Right forelimb (tissue), 1 donor: ENCODE measurements at regions not wholly inside any gene's neighbourhood (a gene's known extent, or its start where the extent isn't known, plus 50 kb on each side); places are given as distances from the start of the nearest gene placed in this dataset.
"Not testable (repeated sequence)": the region's sequence is repeated elsewhere in the genome, so short reads cannot be mapped to it uniquely, and the experiment has no call there.

Source experiments
- DNase-seq: peaks from one replicate; pipeline ENCODE4 v3.0.0-alpha.2; 2018

DNA sequence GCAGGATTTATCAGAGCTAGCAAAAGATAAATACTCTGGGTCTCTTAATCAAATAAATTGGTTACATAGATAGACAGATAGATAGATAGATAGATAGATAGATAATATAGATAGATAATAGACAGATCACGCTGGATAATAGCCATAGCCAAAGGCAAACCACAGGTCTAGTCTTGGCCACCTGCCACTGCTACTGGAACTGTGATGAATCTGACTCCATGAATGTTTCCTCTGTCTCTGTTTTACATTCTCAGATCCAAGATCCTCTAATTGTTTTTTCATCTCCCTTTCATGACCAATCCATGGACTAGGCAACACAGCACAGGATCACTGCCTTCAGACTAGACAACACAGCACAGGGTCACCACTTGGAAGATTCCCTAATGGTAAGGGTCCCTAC is 444.7 kb upstream of the NFIA start:
- DNase-seq = no peak

GRCh38 chr1:60636946-60637345 is 445.4 kb upstream of the NFIA start:
- no peak for DNase-seq

- DNase-seq = no peak
Measured at GRCh38 chr1:60634106-60634505, 448.3 kb upstream of the NFIA start.

DNA sequence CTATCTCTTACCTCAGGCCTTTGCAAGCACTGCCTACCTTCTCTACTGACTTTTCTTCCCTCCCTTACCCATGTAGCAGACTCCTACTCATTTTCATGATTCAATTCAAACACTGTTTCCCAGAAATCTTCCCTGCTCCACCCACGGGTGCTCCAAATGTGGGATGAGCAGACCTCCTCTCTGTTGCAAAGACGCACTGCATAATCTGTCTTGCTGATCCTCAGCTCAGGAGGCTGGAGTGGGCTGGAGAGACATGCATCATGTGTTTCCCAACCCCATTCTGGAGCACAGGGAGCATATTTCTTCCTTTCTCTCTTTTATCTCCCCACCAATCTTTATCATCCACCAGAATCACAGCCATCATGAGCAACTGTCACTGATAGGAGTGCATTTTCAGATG is 459.9 kb upstream of the NFIA start:
- DNase-seq = no peak

- DNase-seq = no peak
Measured at GRCh38 chr1:60621368-60621851, 461.0 kb upstream of the NFIA start.

DNA sequence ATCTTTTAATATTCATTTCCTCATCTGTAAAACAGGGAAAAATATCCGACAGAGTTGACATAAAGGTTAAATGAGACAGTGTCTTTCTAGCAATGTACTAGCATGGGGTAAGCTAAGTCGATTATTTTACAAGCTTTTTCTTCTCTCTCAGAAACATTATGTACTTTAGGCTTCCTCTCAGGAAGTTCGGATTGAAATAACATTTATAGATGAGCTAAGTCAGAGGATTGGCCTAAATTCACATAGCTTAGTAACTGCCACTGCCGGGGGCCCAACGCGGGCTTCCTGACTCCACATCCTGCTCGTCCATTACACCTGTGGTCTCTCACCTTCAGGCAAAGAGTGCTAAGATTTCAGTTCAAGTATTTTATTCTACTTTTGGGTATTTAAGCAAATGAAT is 462.3 kb upstream of the NFIA start:
- no peak for DNase-seq

- no peak for DNase-seq
Measured at GRCh38 chr1:60619581-60619980, 462.8 kb upstream of the NFIA start.

DNA sequence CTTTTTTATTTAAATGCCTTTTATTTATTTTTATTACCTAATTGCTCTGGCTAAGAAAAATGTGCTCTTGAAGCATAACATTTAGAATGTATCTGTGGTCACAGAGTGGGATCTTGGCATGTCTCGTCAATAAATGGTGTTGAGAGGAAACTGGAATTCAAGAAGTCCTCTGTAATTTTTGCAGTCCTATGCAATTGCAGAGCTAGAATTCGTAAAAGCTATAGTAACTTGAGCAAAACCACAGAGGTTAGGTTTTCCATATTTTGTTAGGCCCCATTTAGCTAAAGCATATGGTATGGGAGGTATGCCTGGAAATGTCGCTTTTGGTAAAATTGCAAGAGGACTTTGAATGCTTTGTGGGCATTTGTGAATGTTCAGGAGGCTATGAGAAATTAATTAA is 466.7 kb upstream of the NFIA start:
- DNase-seq = no peak

GRCh38 chr1:60612790-60613189 is 469.6 kb upstream of the NFIA start:
- DNase-seq = no peak

DNA sequence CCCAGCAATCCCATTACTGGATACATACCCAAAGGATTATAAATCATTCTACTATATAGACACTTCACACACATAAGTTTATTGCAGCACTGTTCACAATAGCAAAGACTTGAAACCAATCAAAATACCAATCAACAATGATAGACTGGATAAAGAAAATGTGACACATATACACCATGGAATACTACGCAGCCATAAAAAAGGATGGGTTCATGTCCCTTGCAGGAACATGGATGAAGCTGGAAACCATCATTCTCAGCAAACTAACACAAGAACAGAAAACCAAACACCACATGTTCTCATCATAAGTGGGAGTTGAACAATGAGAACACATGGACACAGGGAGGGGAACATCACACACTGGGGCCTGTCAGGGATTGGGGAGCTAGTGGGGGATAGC is 475.4 kb upstream of the NFIA start:
- not testable (repeated sequence) for DNase-seq

DNA sequence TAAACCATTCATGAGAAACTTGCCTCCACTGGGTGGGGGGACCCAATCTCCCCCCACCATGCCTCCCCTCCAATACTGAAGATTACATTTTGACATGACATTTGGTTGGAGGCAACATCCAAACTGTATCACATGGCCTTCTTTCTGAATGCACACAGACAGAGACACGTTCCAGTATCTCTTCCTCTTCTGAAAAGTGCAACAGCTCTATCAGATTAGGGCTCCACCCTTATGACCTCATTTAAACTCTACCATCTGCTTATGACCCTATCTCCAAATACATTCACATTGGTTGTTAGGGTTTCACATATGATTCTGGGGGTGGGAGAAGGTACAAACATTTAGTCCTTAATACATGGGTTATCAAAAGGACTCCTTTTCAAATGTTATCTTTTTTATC is 481.8 kb upstream of the NFIA start:
- DNase-seq = no peak

DNA sequence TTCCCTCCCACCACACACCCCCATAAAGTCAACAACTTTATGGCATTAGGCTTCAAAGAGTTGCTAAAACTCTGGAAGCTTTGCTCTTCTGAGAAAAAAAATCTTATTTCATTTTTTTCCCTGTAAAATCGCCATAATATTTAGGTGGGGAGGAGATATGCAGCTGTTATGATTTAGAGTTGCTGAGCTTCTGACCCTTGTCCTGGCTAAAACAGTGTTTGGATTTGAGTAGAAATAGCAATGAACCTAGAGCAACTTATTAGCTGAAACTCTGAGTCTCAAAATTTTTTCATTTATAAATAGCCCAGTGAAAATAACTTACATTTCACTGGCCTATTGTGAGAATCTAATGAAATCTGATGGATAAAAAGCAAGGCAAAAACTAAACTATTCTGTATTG is 482.8 kb upstream of the NFIA start:
- no peak for DNase-seq

DNA sequence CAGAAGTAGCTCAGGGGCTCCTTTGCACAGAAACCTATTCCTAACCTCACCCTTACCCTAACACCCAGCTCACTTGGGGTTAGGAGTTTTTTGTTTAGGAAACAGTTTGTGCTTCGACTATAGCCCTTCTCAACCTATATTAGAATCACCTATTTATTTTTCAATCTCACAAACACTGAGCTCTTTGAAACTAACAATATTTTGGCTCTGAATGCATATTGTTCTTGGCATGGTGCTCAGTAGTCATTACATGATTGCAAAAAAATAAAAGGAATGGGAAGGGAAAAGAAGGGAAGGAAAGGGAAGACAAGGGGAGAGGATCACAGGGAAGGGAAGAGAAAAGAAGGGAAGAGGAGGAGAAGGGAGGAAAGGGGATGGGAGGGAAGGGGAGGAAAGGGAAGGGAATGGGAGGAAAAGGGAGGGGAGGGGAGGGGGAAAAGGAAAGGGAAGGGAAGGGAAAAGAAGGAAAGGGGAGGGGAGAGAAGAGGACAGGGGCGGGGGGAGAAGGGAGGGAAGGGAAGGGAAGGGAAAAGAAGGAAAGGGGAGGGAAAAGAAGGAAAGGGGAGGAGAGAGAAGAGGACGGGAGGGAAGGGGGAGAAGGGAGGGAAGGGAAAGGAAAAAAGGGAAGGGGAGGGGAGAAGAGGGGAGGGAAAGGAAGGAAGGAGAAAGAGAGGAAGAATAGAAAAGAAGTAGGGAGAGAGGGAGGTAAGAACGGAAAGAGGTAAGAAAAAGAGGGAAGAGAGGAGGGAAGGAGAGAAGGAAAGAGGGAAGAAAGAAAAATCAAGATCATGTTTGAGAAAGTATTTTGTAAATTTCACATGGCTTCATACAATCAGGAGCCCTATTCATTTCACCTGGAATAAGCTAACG is 484.1 kb upstream of the NFIA start:
- DNase-seq = no peak

GRCh38 chr1:60596791-60597750 is 485.3 kb upstream of the NFIA start:
- DNase-seq = no peak

DNA sequence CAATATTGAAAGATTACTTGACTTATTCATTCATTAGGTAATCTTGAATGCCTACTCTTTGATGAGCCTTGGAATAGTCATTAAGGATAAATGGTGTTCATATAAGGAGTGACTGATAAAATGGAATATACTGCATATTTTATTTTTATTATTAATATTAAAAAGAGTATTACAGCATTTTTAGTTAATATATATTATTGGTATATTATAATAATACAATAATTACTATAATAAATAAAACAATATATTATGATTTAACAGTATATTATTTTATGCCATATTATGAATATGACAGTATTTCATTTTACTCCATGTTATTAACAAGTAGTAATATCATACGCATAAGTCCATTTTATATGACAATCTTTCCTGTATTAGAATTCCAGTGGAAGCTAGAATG is 490.8 kb upstream of the NFIA start:
- no peak for DNase-seq

GRCh38 chr1:60589916-60590315 is 492.4 kb upstream of the NFIA start:
- no peak for DNase-seq

- DNase-seq = no peak
Measured at GRCh38 chr1:60589046-60589748, 493.2 kb upstream of the NFIA start.

GRCh38 chr1:60584371-60584770 is 498.0 kb upstream of the NFIA start:
- no peak for DNase-seq

DNA sequence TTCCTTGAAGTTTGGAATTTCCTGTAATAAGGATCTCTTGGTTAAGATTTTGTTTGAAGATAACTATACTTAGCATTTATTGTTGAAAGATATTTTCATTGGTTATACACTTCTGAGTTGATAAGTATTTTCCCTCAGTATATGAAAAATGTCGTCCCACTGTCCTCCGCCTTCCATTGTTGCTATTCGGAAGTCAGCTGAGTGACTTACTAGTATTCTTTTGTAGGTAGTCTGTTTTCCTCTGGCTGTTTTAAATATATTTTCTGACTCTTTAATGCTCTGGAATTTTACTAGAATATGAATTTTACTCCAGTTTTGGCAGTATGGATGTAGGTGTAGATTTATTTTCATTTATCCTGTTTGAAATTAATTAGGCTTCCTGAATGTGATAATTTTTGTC is 498.7 kb upstream of the NFIA start:
- DNase-seq = no peak

- DNase-seq = no peak
Measured at GRCh38 chr1:60581455-60582220, 500.7 kb upstream of the NFIA start.

DNA sequence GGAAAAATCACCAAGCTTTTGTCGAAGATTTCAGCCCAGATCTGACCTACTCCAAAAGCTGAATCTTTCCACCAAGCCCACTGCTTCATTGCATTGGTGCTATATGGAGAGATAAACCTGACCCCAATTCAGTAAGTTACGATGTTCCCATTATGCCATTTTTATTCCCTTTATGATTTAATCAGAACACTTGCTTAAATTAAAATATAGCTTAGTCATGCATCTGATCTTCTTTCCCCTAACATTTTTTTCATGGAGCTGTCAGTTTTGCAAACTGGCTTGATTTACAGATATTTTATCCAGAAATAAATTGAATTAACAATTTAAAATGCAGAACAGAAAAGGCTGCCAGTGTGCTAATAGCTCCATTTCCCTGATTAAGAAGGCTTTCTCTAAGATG is 503.5 kb upstream of the C1orf87 start:
- DNase-seq = no peak

DNA sequence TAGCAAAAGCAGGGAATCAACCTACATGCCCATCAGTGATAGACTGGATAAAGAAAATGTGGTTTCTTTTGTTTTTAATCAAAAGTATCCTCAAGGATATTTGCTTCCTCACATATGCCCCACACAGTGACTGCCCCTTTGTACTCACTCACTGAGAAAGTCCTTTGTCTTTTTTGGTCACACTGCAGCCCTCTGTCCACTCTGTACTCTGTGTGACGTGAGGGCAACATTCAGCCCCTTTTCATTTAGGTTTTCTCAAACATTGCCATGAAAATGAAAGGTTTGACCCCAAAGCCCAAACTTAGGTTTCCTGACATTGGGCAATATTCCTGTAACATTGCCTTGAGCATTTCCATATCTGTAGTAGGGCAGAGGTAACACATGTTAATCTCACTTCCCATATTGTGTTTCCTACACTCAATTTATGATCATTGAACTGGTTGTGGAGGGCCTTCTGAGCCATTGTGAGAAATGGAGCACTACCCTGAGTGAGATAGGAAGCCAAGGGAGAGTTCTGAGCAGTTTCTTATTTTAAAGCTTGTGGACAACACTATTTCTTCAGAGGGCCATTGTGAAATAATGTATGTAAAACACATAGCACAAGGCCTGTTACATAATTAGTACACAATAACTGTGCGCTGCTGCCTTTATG is 501.9 kb upstream of the C1orf87 start:
- no peak for DNase-seq
